Hepatocyte (in vitro differentiated cells): ENCODE measurements at regions not wholly inside any gene's neighbourhood (a gene's known extent, or its start where the extent isn't known, plus 50 kb on each side); places are given as distances from the start of the nearest gene placed in this dataset.

Experiments
- DNase-seq: peaks from one replicate; pipeline ENCODE4 v3.0.0-alpha.2; 2016; ENCODE audit warnings: low spot score
- H2AFZ ChIP-seq: fragments of 200-600 bp; sonication (generic); 2 replicates; pipeline ENCODE4 v1.6.0; 2016; ENCODE audit warnings: antibody characterized with exemption, mild to moderate bottlenecking
- H3K27ac ChIP-seq: fragments of 200-600 bp; sonication (generic); 2 replicates; pipeline ENCODE4 v1.5.1; 2016; ENCODE audit warnings: mild to moderate bottlenecking
- H3K27me3 ChIP-seq: fragments of 200-600 bp; sonication (generic); 2 replicates; pipeline ENCODE4 v1.6.1; 2016
- H3K36me3 ChIP-seq: fragments of 200-600 bp; sonication (generic); replicated peaks from 2 replicates; pipeline ENCODE4 v1.5.1; 2016; ENCODE audit warnings: low read depth; ENCODE audit not compliant: insufficient read depth
- H3K4me1 ChIP-seq: fragments of 200-600 bp; sonication (generic); 2 replicates; pipeline ENCODE4 v1.5.1; 2016; ENCODE audit warnings: mild to moderate bottlenecking, moderate library complexity; ENCODE audit not compliant: insufficient read depth
- H3K4me2 ChIP-seq: fragments of 200-600 bp; sonication (generic); 2 replicates; pipeline ENCODE4 v1.6.0; 2016
- H3K4me3 ChIP-seq: fragments of 200-600 bp; sonication (generic); 2 replicates; pipeline ENCODE4 v1.5.1; 2016; ENCODE audit warnings: mild to moderate bottlenecking
- H3K79me2 ChIP-seq: fragments of 200-600 bp; sonication (generic); 2 replicates; pipeline ENCODE4 v1.6.0; 2017; ENCODE audit warnings: mild to moderate bottlenecking
- H3K9me2 ChIP-seq: fragments of 200-600 bp; sonication (generic); replicated peaks from 2 replicates; pipeline ENCODE4 v1.6.0; 2017; ENCODE audit warnings: mild to moderate bottlenecking; ENCODE audit not compliant: insufficient read depth
- H3K9me3 ChIP-seq: fragments of 200-600 bp; sonication (generic); 2 replicates; pipeline ENCODE4 v1.5.1; 2016; ENCODE audit warnings: low read depth, mild to moderate bottlenecking
- H4K20me1 ChIP-seq: fragments of 200-600 bp; sonication (generic); 2 replicates; pipeline ENCODE4 v1.6.0; 2016; ENCODE audit warnings: mild to moderate bottlenecking; ENCODE audit not compliant: insufficient read depth, poor library complexity, severe bottlenecking
- CTCF ChIP-seq: fragments of 200-600 bp; sonication (generic); IDR thresholded peaks from 2 replicates; pipeline ENCODE4 v1.5.1; 2016; ENCODE audit warnings: antibody characterized with exemption, mild to moderate bottlenecking; ENCODE audit not compliant: poor library complexity
- EZH2 ChIP-seq: fragments of 200-600 bp; sonication (generic); IDR thresholded peaks from 2 replicates; pipeline ENCODE4 v1.6.1; 2016; ENCODE audit warnings: antibody characterized with exemption, mild to moderate bottlenecking, borderline replicate concordance
- EZH2phosphoT487 ChIP-seq: fragments of 200-600 bp; sonication (generic); IDR thresholded peaks from one replicate; pipeline ENCODE4 v1.6.1; 2018; ENCODE audit warnings: antibody characterized with exemption, mild to moderate bottlenecking, low read depth, moderate library complexity; ENCODE audit not compliant: unreplicated experiment, severe bottlenecking
- WGBS: methylation state at CpG from one replicate; pipeline ENCODE4 v1.1.6; 2016; ENCODE audit warnings: low lambda C conversion rate; ENCODE audit errors: missing lambda C conversion rate; 5-methylcytosine and 5-hydroxymethylcytosine counted together

DNA sequence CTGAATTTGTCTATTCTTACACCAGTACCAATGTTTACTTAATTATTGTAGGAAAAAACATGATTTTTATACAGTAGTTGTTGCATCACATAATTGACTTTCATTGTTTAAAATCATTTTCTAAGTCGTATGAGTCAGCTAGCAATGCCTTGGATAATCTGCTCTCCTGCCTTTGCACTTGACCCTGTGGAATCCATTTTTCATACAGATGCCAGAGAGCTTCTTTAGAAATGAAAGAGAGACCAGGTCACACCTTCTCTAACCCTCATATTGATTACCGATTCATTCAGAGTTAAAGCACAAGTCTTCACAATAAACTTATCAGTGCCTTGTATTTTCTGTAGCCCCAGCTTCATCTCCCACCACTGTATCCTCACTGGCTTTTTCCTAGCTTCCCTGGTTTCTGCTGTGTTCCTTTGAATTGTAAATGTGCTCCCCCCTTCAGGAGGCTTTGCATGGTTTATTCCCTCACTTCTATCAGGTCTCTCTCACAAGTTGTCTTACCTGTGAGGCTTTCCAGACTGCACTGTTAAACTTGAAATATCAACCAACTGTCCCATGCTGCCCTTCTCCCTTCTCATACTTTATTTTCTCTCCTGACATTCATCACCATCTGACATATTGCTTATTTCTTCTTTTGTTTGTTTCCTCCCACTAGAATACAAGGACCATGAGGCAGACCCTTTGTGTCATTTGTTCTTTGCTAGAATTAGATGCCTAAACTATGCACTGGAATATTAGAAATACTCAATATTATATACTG, 662.0 kb upstream of the GBE1 start:
- TF ChIP-seq EZH2phosphoT487: no peak
- TF ChIP-seq CTCF: no peak
- TF ChIP-seq EZH2: no peak

GRCh38 chr3:82416830-82417229, 655.4 kb upstream of the GBE1 start:
- H3K4me1 ChIP-seq: no peaks in the 10 kb centered on the region
- 83% methylated on average over 1 of the region's 1 CpG for WGBS
- H4K20me1 ChIP-seq: no peaks in the 10 kb centered on the region
- H2AFZ ChIP-seq: no peak overlapping the region
- no peak overlapping the region for H3K27ac ChIP-seq
- no peaks in the 10 kb centered on the region for H3K79me2 ChIP-seq
- no peak overlapping the region for H3K4me3 ChIP-seq
- no peaks in the 10 kb centered on the region for H3K9me3 ChIP-seq
- TF ChIP-seq EZH2 (no peak), CTCF (no peak), EZH2phosphoT487 (no peak)
- no peaks in the 10 kb centered on the region for H3K9me2 ChIP-seq
- no peak overlapping the region for H3K4me2 ChIP-seq
- no peaks in the 10 kb centered on the region for H3K36me3 ChIP-seq
- no peaks in the 10 kb centered on the region for H3K27me3 ChIP-seq
- no peak for DNase-seq

More for the DNA sequence above, 662.0 kb upstream of the GBE1 start:
- Histone ChIP-seq H2AFZ (no peak overlapping the region), H3K27ac (no peak overlapping the region), H3K4me2 (no peak overlapping the region), H4K20me1 (no peaks in the 10 kb centered on the region), H3K4me3 (no peak overlapping the region), H3K4me1 (no peaks in the 10 kb centered on the region), H3K36me3 (no peaks in the 10 kb centered on the region), H3K27me3 (no peaks in the 10 kb centered on the region), H3K9me3 (no peaks in the 10 kb centered on the region), H3K79me2 (no peaks in the 10 kb centered on the region), H3K9me2 (no peaks in the 10 kb centered on the region)
- WGBS: 40% methylated on average over 2 of the region's 2 CpGs
- DNase-seq: no peak

DNA sequence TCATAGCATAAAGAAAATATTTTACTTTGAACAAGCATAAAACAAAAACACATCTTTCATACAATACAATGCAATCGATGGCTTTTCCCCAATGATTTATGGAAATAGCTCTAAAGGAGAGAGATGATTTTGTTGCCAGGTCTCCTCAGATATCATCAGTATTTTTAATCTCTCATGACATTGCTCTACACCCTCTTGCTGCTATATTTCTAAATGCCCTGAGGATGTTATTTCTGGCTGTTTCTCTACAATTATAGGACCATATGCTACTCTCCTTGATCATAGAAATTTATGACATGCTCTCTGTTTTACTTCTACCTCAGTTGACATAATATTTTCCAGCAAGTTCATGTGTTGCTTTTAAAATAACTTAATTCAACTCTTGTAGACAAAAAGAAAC, 654.9 kb upstream of the GBE1 start:
- Histone ChIP-seq H2AFZ (no peak overlapping the region), H3K27ac (no peak overlapping the region), H3K9me2 (no peaks in the 10 kb centered on the region), H3K4me1 (no peaks in the 10 kb centered on the region), H4K20me1 (no peaks in the 10 kb centered on the region), H3K4me3 (no peak overlapping the region), H3K9me3 (no peaks in the 10 kb centered on the region), H3K36me3 (no peaks in the 10 kb centered on the region), H3K79me2 (no peaks in the 10 kb centered on the region), H3K4me2 (no peak overlapping the region), H3K27me3 (no peaks in the 10 kb centered on the region)
- WGBS: 82% methylated on average over 1 of the region's 1 CpG
- DNase-seq: no peak
- TF ChIP-seq EZH2: no peak
- no peak for TF ChIP-seq CTCF

GRCh38 chr3:82413171-82413570, 651.7 kb upstream of the GBE1 start:
- Histone ChIP-seq H3K4me2 (no peak overlapping the region), H3K9me3 (no peaks in the 10 kb centered on the region), H4K20me1 (no peaks in the 10 kb centered on the region), H3K4me3 (no peak overlapping the region), H3K4me1 (no peaks in the 10 kb centered on the region), H3K27me3 (no peaks in the 10 kb centered on the region), H3K79me2 (no peaks in the 10 kb centered on the region), H2AFZ (no peak overlapping the region), H3K27ac (no peak overlapping the region), H3K36me3 (no peaks in the 10 kb centered on the region), H3K9me2 (no peaks in the 10 kb centered on the region)
- WGBS: 87% methylated on average over 2 of the region's 2 CpGs
- TF ChIP-seq CTCF: no peak
- TF ChIP-seq EZH2: no peak
- no peak for TF ChIP-seq EZH2phosphoT487
- DNase-seq: no peak
